Immature natural killer cell (primary cell): ENCODE measurements at regions not wholly inside any gene's neighbourhood (a gene's known extent, or its start where the extent isn't known, plus 50 kb on each side); places are given as distances from the start of the nearest gene placed in this dataset.
"Not testable (repeated sequence)": the region's sequence is repeated elsewhere in the genome, so short reads cannot be mapped to it uniquely, and the experiment has no call there.

Experiments used
- DNase-seq, 3 donors: peaks; one replicate each; pipeline ENCODE4 v3.0.0; 2022; ENCODE audit warnings: mixed read lengths in 1 of 3
- H3K27ac Mint-ChIP-seq, 6 donors: one replicate each; pipeline ENCODE4 v1.8.0; 2020; ENCODE audit warnings: mixed read lengths in 6 of 6, mild to moderate bottlenecking in 5 of 6, inconsistent platforms in 4 of 6, moderate library complexity in 3 of 6
- H3K27me3 Mint-ChIP-seq, 3 donors: one replicate each; pipeline ENCODE4 v1.8.0; 2020 to 2021; ENCODE audit warnings: low read depth in 3 of 3, mild to moderate bottlenecking in 3 of 3, mixed read lengths in 3 of 3, moderate library complexity in 3 of 3, inconsistent platforms in 1 of 3
- H3K36me3 Mint-ChIP-seq, 3 donors: one replicate each; pipeline ENCODE4 v1.8.0; 2020; ENCODE audit warnings: mixed read lengths in 3 of 3, inconsistent platforms in 2 of 3, mild to moderate bottlenecking in 2 of 3
- H3K4me1 Mint-ChIP-seq, 2 donors: one replicate each; pipeline ENCODE4 v1.8.0; 2020; ENCODE audit warnings: inconsistent platforms in 2 of 2, mild to moderate bottlenecking in 2 of 2, mixed read lengths in 2 of 2, moderate library complexity in 1 of 2
- H3K4me3 Mint-ChIP-seq, 5 donors: one replicate each; pipeline ENCODE4 v1.8.0; 2020; ENCODE audit warnings: mild to moderate bottlenecking in 5 of 5, mixed read lengths in 5 of 5, inconsistent platforms in 3 of 5, moderate library complexity in 3 of 5
- H3K9me3 Mint-ChIP-seq, 6 donors: one replicate each; pipeline ENCODE4 v1.8.0; 2020; ENCODE audit warnings: mild to moderate bottlenecking in 6 of 6, mixed read lengths in 6 of 6, inconsistent platforms in 4 of 6, moderate library complexity in 3 of 6

DNA sequence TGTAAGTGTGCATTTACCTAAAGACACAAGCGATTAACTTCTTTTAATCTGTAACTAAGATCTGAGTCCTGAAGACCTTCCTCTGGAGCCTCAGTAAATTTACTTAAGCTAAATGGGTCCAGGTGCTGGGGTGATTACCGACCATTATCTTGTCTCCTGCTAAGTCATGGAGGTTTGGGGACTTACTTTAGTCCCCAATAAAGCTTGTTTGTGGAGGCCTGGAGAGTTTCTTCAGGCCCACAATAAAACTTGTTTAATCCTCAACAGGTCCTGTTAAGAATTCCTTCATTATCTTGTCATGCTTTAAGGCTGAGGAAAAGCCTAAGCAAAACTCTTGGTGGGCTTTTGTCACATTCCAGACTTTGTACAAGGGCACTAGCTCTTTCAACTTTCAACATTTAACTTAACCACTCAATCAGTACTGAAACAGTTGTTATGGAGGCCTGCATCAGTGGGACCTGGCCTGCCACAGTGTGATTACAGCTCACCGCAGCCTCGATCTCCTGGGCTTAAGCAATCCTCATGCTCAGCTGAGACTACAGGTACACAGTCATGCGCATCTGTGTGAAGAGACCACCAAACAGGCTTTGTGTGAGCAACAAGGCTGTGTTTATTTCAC lies 84.0 kb downstream of the FMO4 start:
- no peaks in the 10 kb centered on the region for H3K4me1 Mint-ChIP-seq
- no peak overlapping the region for H3K4me3 Mint-ChIP-seq
- H3K27me3 Mint-ChIP-seq = peaks cover 0 to 13% (median 1%) of the 10 kb centered on the region in 3 donors
- H3K9me3 Mint-ChIP-seq = no peaks in the 10 kb centered on the region
- no peak for DNase-seq
- no peaks in the 10 kb centered on the region for H3K36me3 Mint-ChIP-seq
- H3K27ac Mint-ChIP-seq = no peak overlapping the region

- Mint-ChIP-seq H3K27ac (no peak overlapping the region), H3K4me3 (no peak overlapping the region), H3K36me3 (peaks cover 0 to 11% (median 4%) of the 10 kb centered on the region in 3 donors), H3K27me3 (peaks cover 0 to 10% (median 5%) of the 10 kb centered on the region in 3 donors), H3K9me3 (peaks cover 0 to 12% (median 5%) of the 10 kb centered on the region in 6 donors), H3K4me1 (no peaks in the 10 kb centered on the region)
- DNase-seq = no peak
Measured at GRCh38 chr1:171403393-171403792, 81.9 kb upstream of the PRRC2C start.

DNA sequence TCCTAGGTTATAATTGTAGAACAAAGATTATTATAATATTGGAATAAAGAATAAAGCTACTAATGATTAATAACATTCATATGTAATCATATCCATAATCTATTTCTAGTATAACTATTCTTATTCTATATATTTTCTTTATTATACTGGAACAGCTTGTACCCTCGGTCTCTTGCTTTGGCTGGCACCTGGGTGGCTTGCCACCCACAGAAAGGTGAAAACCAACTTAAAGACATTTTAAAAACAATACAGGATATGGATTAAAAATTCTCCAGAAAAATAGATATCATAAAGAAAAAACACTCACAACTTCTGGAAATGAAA lies 80.0 kb upstream of the PRRC2C start:
- H3K27ac Mint-ChIP-seq = no peak overlapping the region
- H3K4me3 Mint-ChIP-seq = no peak overlapping the region
- H3K36me3 Mint-ChIP-seq = peaks cover 0 to 11% (median 4%) of the 10 kb centered on the region in 3 donors
- H3K4me1 Mint-ChIP-seq = no peaks in the 10 kb centered on the region
- no peak for DNase-seq
- peaks cover under 1 to 22% (median 5%) of the 10 kb centered on the region in 3 donors for H3K27me3 Mint-ChIP-seq
- peaks cover 0 to 12% (median 5%) of the 10 kb centered on the region in 6 donors for H3K9me3 Mint-ChIP-seq

DNA sequence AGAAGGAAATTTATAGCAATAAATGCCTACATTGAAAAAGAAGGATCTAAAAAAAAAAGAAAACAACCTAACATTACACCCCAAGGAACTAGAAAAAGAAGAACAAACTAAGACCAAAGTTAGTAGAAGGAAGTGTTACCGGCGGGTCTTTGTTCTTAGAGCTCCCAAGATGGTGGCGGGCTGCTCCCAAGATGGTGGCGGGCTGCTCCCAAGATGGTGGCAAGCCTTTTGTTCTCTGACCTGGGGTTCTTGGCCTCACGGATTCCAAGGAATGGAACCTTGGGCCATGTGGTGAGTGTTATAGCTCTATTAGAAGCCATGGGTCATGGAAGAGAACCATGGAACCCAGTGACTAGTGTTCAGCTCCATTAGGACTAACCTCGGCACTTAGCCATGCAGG lies 71.8 kb upstream of the PRRC2C start:
- DNase-seq, H3K27ac Mint-ChIP-seq, H3K9me3 Mint-ChIP-seq, H3K36me3 Mint-ChIP-seq, H3K4me3 Mint-ChIP-seq, H3K4me1 Mint-ChIP-seq: not testable (repeated sequence)
- H3K27me3 Mint-ChIP-seq = peaks cover 0 to 20% (median 5%) of the 10 kb centered on the region in 3 donors

- no peak for DNase-seq
- no peaks in the 10 kb centered on the region for H3K4me1 Mint-ChIP-seq
- no peak overlapping the region for H3K4me3 Mint-ChIP-seq
Measured at GRCh38 chr1:171418546-171418945, 66.8 kb upstream of the PRRC2C start.

DNA sequence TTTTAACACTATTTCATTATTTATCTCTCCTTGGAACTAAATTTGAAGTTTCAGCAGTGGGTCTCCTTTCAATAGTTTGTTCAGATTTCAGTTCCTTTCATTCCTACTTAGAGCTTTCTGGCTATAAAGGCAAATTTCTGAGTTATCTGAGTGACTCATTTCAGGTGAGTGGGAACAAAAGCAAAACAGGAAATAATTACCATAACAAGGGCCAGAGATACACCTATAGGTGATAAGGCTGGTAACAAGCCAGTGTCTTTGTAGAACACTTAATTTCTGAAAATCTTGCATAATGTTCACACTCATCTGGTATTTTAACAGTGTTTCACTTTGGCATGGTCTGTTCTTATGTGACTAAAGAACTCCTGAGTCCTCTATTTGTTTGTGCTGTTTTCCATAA lies 64.5 kb upstream of the PRRC2C start:
- Mint-ChIP-seq H3K27ac (no peak overlapping the region), H3K9me3 (no peaks in the 10 kb centered on the region), H3K27me3 (peaks cover 0 to 2% (median 0%) of the 10 kb centered on the region in 3 donors), H3K4me1 (no peaks in the 10 kb centered on the region), H3K4me3 (no peak overlapping the region), H3K36me3 (no peaks in the 10 kb centered on the region)
- no peak for DNase-seq

More at GRCh38 chr1:171418546-171418945, 66.8 kb upstream of the PRRC2C start:
- Mint-ChIP-seq H3K36me3 (peaks cover 0 to 4% (median 0%) of the 10 kb centered on the region in 3 donors), H3K27ac (no peak overlapping the region), H3K27me3 (peaks cover 0 to 3% (median 0%) of the 10 kb centered on the region in 3 donors), H3K9me3 (no peaks in the 10 kb centered on the region)

DNA sequence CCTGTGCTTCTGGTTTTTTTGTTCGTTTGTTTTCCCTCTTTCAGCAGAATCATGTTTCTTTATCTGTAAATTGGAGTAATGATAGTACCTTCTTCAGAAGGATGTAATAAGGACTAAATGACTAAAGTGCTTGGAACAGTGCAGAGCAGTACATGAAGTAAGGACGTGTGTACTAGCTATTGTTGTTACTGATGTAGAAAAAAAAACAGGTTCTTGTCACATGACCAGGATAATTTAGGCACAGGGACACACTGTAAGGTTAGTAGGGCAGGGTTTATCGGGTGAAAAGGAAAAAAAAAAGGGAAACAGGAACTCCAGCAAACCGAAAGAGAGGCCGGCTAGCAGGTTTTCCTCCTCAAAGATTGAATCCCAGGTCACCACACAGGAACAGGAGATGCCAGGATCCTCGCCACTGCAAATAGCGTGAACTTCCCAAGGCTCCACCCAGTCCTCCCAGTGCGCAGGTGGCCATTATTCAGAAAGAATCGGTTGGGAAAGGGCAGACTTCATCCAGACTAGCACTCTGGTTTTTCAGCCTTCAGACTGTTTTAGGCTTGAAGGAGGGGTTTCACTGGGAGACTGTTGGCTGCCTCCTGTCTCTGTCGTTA lies 63.8 kb upstream of the PRRC2C start:
- Mint-ChIP-seq H3K27ac (no peak overlapping the region), H3K9me3 (no peaks in the 10 kb centered on the region), H3K4me1 (no peaks in the 10 kb centered on the region), H3K27me3 (peaks cover 0 to 2% (median 0%) of the 10 kb centered on the region in 3 donors), H3K4me3 (no peak overlapping the region), H3K36me3 (no peaks in the 10 kb centered on the region)
- DNase-seq = no peak

- Mint-ChIP-seq H3K9me3 (no peaks in the 10 kb centered on the region), H3K36me3 (no peaks in the 10 kb centered on the region), H3K4me3 (no peak overlapping the region), H3K27ac (no peak overlapping the region), H3K4me1 (no peaks in the 10 kb centered on the region), H3K27me3 (peaks cover 0 to 2% (median 0%) of the 10 kb centered on the region in 3 donors)
- no peak for DNase-seq
Measured at GRCh38 chr1:171422511-171422910, 62.8 kb upstream of the PRRC2C start.

GRCh38 chr1:171424494-171424893 lies 60.8 kb upstream of the PRRC2C start:
- Mint-ChIP-seq H3K9me3 (no peaks in the 10 kb centered on the region), H3K27me3 (peaks cover 0 to 2% (median 1%) of the 10 kb centered on the region in 3 donors), H3K4me1 (no peaks in the 10 kb centered on the region), H3K27ac (no peak overlapping the region), H3K4me3 (no peak overlapping the region), H3K36me3 (no peaks in the 10 kb centered on the region)
- no peak for DNase-seq

GRCh38 chr1:171426645-171427044 lies 58.7 kb upstream of the PRRC2C start:
- peaks cover 0 to 2% (median 2%) of the 10 kb centered on the region in 3 donors for H3K27me3 Mint-ChIP-seq
- H3K9me3 Mint-ChIP-seq = peaks cover 0 to 2% (median 0%) of the 10 kb centered on the region in 6 donors
- no peak overlapping the region for H3K27ac Mint-ChIP-seq
- no peak overlapping the region for H3K4me3 Mint-ChIP-seq
- H3K36me3 Mint-ChIP-seq = no peaks in the 10 kb centered on the region
- no peaks in the 10 kb centered on the region for H3K4me1 Mint-ChIP-seq
- no peak for DNase-seq

DNA sequence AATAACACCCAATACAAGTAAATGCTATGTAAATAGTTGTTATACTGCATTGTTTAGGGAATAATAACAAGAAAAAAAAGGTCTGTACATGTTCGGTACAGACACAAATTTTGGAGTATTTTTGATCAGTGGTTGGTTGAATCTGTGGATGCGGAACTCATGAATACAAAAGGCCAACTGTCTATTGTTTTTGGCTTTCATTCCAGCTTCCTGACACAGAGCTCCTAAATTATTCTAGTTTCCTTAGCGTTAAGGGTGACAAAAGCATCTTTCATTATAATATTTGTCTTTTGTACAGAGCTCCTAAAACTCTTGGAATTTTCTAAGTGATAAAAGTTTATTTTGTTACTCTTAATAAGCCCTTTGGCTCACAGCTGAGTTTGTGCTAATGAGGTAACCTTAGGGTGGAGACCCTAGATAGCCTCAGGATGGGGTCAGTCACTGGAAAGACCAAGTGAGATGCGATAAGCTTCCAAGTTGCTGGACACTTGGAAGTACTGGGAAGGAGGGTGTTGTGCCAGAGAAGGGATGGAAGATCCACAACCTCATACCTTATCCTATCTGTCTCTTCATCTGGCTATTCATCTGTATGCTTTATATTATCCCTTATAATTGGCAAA lies 57.4 kb upstream of the PRRC2C start:
- Mint-ChIP-seq H3K36me3 (no peaks in the 10 kb centered on the region), H3K4me3 (no peak overlapping the region), H3K4me1 (no peaks in the 10 kb centered on the region), H3K9me3 (peaks cover 0 to 2% (median 0%) of the 10 kb centered on the region in 6 donors), H3K27ac (no peak overlapping the region), H3K27me3 (peaks cover 0 to 4% (median 2%) of the 10 kb centered on the region in 3 donors)
- DNase-seq = no peak

GRCh38 chr1:171429137-171429536 lies 56.2 kb upstream of the PRRC2C start:
- peaks cover 0 to 2% (median 0%) of the 10 kb centered on the region in 6 donors for H3K9me3 Mint-ChIP-seq
- H3K4me1 Mint-ChIP-seq = no peaks in the 10 kb centered on the region
- no peaks in the 10 kb centered on the region for H3K36me3 Mint-ChIP-seq
- peaks cover 0 to 4% (median 2%) of the 10 kb centered on the region in 3 donors for H3K27me3 Mint-ChIP-seq
- no peak overlapping the region for H3K4me3 Mint-ChIP-seq
- H3K27ac Mint-ChIP-seq = no peak overlapping the region
- no peak for DNase-seq

DNA sequence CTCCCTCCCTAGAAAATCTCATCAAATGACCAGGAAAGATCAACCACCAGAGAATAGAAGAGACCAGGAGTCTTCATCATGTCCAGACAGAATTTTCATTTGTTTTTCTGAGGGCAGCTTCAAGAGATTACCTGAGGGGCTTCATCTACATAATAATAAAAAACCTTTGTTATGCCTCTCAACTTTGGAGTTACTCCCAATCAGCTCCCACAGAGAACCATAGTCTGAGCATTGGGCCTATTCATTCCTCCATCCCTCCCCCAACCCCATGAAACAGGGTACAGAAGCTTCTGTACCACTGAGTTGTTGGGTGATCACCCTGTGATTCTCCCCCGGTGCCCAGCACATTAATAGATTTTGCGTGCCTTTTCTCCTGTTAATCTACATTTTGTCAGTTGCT lies 53.3 kb upstream of the PRRC2C start:
- no peak for DNase-seq
- Mint-ChIP-seq H3K36me3 (no peaks in the 10 kb centered on the region), H3K4me1 (peaks cover 0 to 3% of the 10 kb centered on the region in 2 donors), H3K27me3 (peaks cover 0 to 3% (median 2%) of the 10 kb centered on the region in 3 donors), H3K9me3 (peaks cover 0 to 2% (median 0%) of the 10 kb centered on the region in 6 donors), H3K4me3 (no peak overlapping the region), H3K27ac (no peak overlapping the region)

GRCh38 chr1:171432473-171432872 lies 52.9 kb upstream of the PRRC2C start:
- H3K36me3 Mint-ChIP-seq = no peaks in the 10 kb centered on the region
- H3K4me3 Mint-ChIP-seq = no peak overlapping the region
- peaks cover 0 to 2% (median 0%) of the 10 kb centered on the region in 6 donors for H3K9me3 Mint-ChIP-seq
- DNase-seq = no peak
- peaks cover 0 to 3% (median 2%) of the 10 kb centered on the region in 3 donors for H3K27me3 Mint-ChIP-seq
- no peak overlapping the region for H3K27ac Mint-ChIP-seq
- peaks cover 0 to 3% of the 10 kb centered on the region in 2 donors for H3K4me1 Mint-ChIP-seq
